Pancreas (tissue), 10 donors: ENCODE measurements at regions not wholly inside any gene's neighbourhood (a gene's known extent, or its start where the extent isn't known, plus 50 kb on each side); places are given as distances from the start of the nearest gene placed in this dataset.

Experiments used
- ATAC-seq, 4 donors: fragments of 200-7000 bp; cut with Tn5 transposase; one replicate each; pipeline versions ENCODE4 v1.8.0 to v1.9.1; 2020; ENCODE audit warnings: mild to moderate bottlenecking in 4 of 4, moderate library complexity in 4 of 4
- DNase-seq, 6 donors: peaks; one replicate each; pipeline ENCODE4 v3.0.0-alpha.2; 2020
- FAIRE-seq: peaks from 2 replicates; lab custom pipeline; 2012; peaks lifted over from hg19 to GRCh38; lab: Jason Lieb, UNC
- H3K27ac ChIP-seq, 4 donors: fragments of 200-600 bp; sonication (generic); 1 replicate in 3 of 4; 2 replicates in 1 of 4; pipeline versions ENCODE4 v1.5.0 to v1.8.0; 2020
- H3K27me3 ChIP-seq, 4 donors: fragments of 200-600 bp; one replicate each; pipeline ENCODE4 v1.8.0; 2021
- H3K36me3 ChIP-seq, 3 donors: fragments of 200-600 bp; sonication (generic) in 1 of 3; one replicate each; pipeline versions ENCODE4 v1.5.0 to v1.8.0; 2020 to 2021
- H3K4me1 ChIP-seq, 3 donors: fragments of 200-600 bp; one replicate each; pipeline ENCODE4 v1.8.0; 2021
- H3K4me3 ChIP-seq, 4 donors: fragments of 200-600 bp; sonication (generic) in 2 of 4; one replicate each; pipeline versions ENCODE4 v1.5.0 to v1.8.0; 2020 to 2021
- H3K9me3 ChIP-seq, 4 donors: fragments of 200-600 bp; one replicate each; pipeline ENCODE4 v1.8.0; 2021
- CTCF ChIP-seq, 4 donors: fragments of 200-600 bp; sonication (generic) in 3 of 4; IDR thresholded peaks; one replicate each; pipeline versions ENCODE4 v1.5.0 to v1.8.0; 2021; ENCODE audit warnings: antibody characterized with exemption in 4 of 4
- WGBS, 2 donors: extraction: QIAGEN DNeasy Blood & Tissue Kit; methylation state at CpG; one replicate each; pipeline ENCODE4 v1.1.7; 2013; 5-methylcytosine and 5-hydroxymethylcytosine counted together
- intact Hi-C, 3 donors: fragments of 100-400 bp; cut with DNase I; formaldehyde crosslinking; loops; one replicate each; pipeline versions ENCODE4 v1.11.1 to v1.14.2; 2022
- donor health status: healthy with polysubstance abuse.
- donor health status: DM: no; HTN: no; CAD: no; lungs with moderate emphysema.
- donor health status: DM: no; HTN: no; CAD: no.
- donor health status: control.
- donor health status: control.
- donor health status: Bipolar disorder and iron deficiency.
- donor health status: DM: yes; HTN: yes; CAD: no.
- donor health status: DM: no; HTN: no; CAD: no.
- donor health status: DM: no; HTN: no; CAD: no.
- donor health status: DM: yes; HTN: yes; CAD: no.

GRCh38 chr7:17405786-17406185 lies 107.3 kb downstream of the AHR start:
- no peak for FAIRE-seq
- no peak for TF ChIP-seq CTCF (IDR thresholded peaks at IDR 0.05)
- H3K4me3 ChIP-seq: no peak overlapping the region
- ATAC-seq: no peak
- DNase-seq: no peak
- intact Hi-C loops: no loop called here
- peaks cover 0 to 8% (median 0%) of the 10 kb centered on the region in 3 donors for H3K4me1 ChIP-seq
- no peaks in the 10 kb centered on the region for H3K9me3 ChIP-seq
- H3K27ac ChIP-seq: no peak overlapping the region
- 50 to 71% methylated on average over 8 of the region's 8 CpGs for WGBS, 2 donors
- H3K27me3 ChIP-seq: no peaks in the 10 kb centered on the region
- no peaks in the 10 kb centered on the region for H3K36me3 ChIP-seq

GRCh38 chr7:17406738-17407137 lies 108.3 kb downstream of the AHR start:
- no peak overlapping the region for H3K4me3 ChIP-seq
- H3K4me1 ChIP-seq: peaks cover 0 to 8% (median 0%) of the 10 kb centered on the region in 3 donors
- intact Hi-C loops: no loop called here
- no peaks in the 10 kb centered on the region for H3K9me3 ChIP-seq
- DNase-seq (no peak), ATAC-seq (no peak), FAIRE-seq (no peak)
- no peak overlapping the region for H3K27ac ChIP-seq
- 54 to 60% methylated on average over 3 of the region's 3 CpGs for WGBS, 2 donors
- TF ChIP-seq CTCF (IDR thresholded peaks at IDR 0.05): no peak
- no peaks in the 10 kb centered on the region for H3K27me3 ChIP-seq
- H3K36me3 ChIP-seq: no peaks in the 10 kb centered on the region

GRCh38 chr7:17407229-17407628 lies 108.8 kb downstream of the AHR start:
- no peaks in the 10 kb centered on the region for H3K9me3 ChIP-seq
- H3K4me1 ChIP-seq: peaks cover 0 to 8% (median 0%) of the 10 kb centered on the region in 3 donors
- H3K27me3 ChIP-seq: no peaks in the 10 kb centered on the region
- TF ChIP-seq CTCF (IDR thresholded peaks at IDR 0.05): no peak
- H3K36me3 ChIP-seq: no peaks in the 10 kb centered on the region
- ATAC-seq: no peak
- no peak overlapping the region for H3K27ac ChIP-seq
- no peak overlapping the region for H3K4me3 ChIP-seq
- no peak for DNase-seq
- intact Hi-C loops: no loop called here
- FAIRE-seq: peak; percentile 47

GRCh38 chr7:17408245-17408903 lies 109.9 kb downstream of the AHR start:
- Histone ChIP-seq H3K9me3 (no peaks in the 10 kb centered on the region), H3K27ac (peak overlapping the region in 1 of 4 donors; percentile 7), H3K27me3 (no peaks in the 10 kb centered on the region), H3K36me3 (no peaks in the 10 kb centered on the region), H3K4me1 (peaks cover 0 to 8% (median 0%) of the 10 kb centered on the region in 3 donors), H3K4me3 (no peak overlapping the region)
- no peak for FAIRE-seq
- TF ChIP-seq CTCF (IDR thresholded peaks at IDR 0.05): no peak
- peak in 2 of 6 donors; percentile 33 to 37 for DNase-seq
- intact Hi-C loops: no loop called here
- WGBS, 2 donors: 56 to 59% methylated on average over 5 of the region's 5 CpGs
- ATAC-seq: peak; percentile 81 to 93 (median 89)

GRCh38 chr7:17408904-17409290 lies 110.4 kb downstream of the AHR start:
- WGBS, 2 donors: 56 to 72% methylated on average over 4 of the region's 4 CpGs
- no peak for ATAC-seq
- H3K9me3 ChIP-seq: no peaks in the 10 kb centered on the region
- peaks cover 0 to 8% (median 0%) of the 10 kb centered on the region in 3 donors for H3K4me1 ChIP-seq
- H3K27ac ChIP-seq: no peak overlapping the region
- DNase-seq: no peak
- TF ChIP-seq CTCF (IDR thresholded peaks at IDR 0.05): no peak
- intact Hi-C loops: no loop called here
- H3K4me3 ChIP-seq: no peak overlapping the region
- no peaks in the 10 kb centered on the region for H3K36me3 ChIP-seq
- no peak for FAIRE-seq
- H3K27me3 ChIP-seq: no peaks in the 10 kb centered on the region
